Activated naive CD8-positive, alpha-beta T cell treated with anti-CD3 and anti-CD28 coated beads for 36 hours (primary cell): ENCODE measurements at regions not wholly inside any gene's neighbourhood (a gene's known extent, or its start where the extent isn't known, plus 50 kb on each side); places are given as distances from the start of the nearest gene placed in this dataset.
"Not testable (repeated sequence)": the region's sequence is repeated elsewhere in the genome, so short reads cannot be mapped to it uniquely, and the experiment has no call there.

Source experiments
- DNase-seq: peaks from one replicate; pipeline ENCODE4 v3.0.0; 2021
- H3K27ac Mint-ChIP-seq: one replicate; pipeline ENCODE4 v1.8.0; 2022; ENCODE audit warnings: mild to moderate bottlenecking, moderate library complexity, mixed read lengths
- H3K27me3 Mint-ChIP-seq: one replicate; pipeline ENCODE4 v1.8.0; 2022; ENCODE audit warnings: mild to moderate bottlenecking, mixed read lengths
- H3K36me3 Mint-ChIP-seq: one replicate; pipeline ENCODE4 v1.8.0; 2021; ENCODE audit warnings: mild to moderate bottlenecking, mixed read lengths
- H3K4me1 Mint-ChIP-seq: one replicate; pipeline ENCODE4 v1.8.0; 2021; ENCODE audit warnings: mixed read lengths
- H3K4me3 Mint-ChIP-seq: one replicate; pipeline ENCODE4 v1.8.0; 2022; ENCODE audit warnings: mild to moderate bottlenecking, moderate library complexity, mixed read lengths
- H3K9me3 Mint-ChIP-seq: one replicate; pipeline ENCODE4 v1.8.0; 2022; ENCODE audit warnings: mixed read lengths

DNA sequence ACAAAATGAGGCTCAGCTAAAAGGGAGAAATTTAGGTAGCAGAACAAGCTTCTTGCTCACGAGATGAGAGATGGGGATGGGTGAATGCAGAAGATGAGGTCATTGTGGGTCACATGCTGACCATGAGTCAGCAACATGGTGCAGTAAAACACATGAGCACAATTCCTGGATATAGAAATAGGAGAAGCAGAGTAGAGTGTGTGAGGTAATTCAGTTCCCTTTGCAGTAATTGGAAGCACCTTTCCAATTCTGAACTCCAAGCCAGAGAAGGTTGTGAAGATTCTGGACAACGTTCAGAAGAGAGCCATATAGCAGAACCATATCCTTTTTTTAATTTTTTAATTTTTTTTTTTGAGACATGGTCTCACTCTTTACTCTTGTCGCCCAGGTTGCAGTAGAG, 62.0 kb upstream of the LMNTD1 start:
- H3K36me3 Mint-ChIP-seq: no peaks in the 10 kb centered on the region
- no peak for DNase-seq
- no peaks in the 10 kb centered on the region for H3K9me3 Mint-ChIP-seq
- H3K4me1 Mint-ChIP-seq: no peaks in the 10 kb centered on the region
- H3K27me3 Mint-ChIP-seq: no peaks in the 10 kb centered on the region
- no peak overlapping the region for H3K27ac Mint-ChIP-seq
- no peak overlapping the region for H3K4me3 Mint-ChIP-seq

- Mint-ChIP-seq H3K4me3 (no peak overlapping the region), H3K4me1 (no peaks in the 10 kb centered on the region), H3K27ac (no peak overlapping the region), H3K36me3 (no peaks in the 10 kb centered on the region), H3K27me3 (no peaks in the 10 kb centered on the region), H3K9me3 (no peaks in the 10 kb centered on the region)
- DNase-seq: no peak
These were observed 63.2 kb upstream of the LMNTD1 start for GRCh38 chr12:25616286-25616685.

DNA sequence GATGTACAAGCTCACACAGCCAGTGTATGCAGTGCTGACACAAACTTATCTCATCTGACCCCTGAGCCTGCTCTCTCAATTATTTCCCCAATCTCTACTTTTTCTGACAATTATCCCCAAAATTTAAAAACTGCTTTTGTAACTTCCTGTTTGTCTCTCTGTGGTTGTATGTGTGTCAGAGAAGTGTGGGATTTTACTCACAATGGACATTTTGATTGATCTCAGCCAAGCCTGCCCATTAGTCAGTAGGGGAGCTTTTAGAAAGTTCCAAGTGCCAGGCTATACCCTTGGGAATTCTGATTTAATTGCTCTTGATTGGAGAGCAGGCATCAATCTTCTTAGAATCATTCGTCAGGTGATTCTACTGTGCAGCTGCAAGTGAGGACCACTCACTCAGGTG, 64.9 kb upstream of the LMNTD1 start:
- H3K27me3 Mint-ChIP-seq: no peaks in the 10 kb centered on the region
- no peaks in the 10 kb centered on the region for H3K36me3 Mint-ChIP-seq
- DNase-seq: no peak
- no peak overlapping the region for H3K4me3 Mint-ChIP-seq
- H3K9me3 Mint-ChIP-seq: no peaks in the 10 kb centered on the region
- H3K27ac Mint-ChIP-seq: no peak overlapping the region
- no peaks in the 10 kb centered on the region for H3K4me1 Mint-ChIP-seq

- H3K27me3 Mint-ChIP-seq: no peaks in the 10 kb centered on the region
- no peaks in the 10 kb centered on the region for H3K9me3 Mint-ChIP-seq
- no peak overlapping the region for H3K4me3 Mint-ChIP-seq
- no peak overlapping the region for H3K27ac Mint-ChIP-seq
- no peaks in the 10 kb centered on the region for H3K36me3 Mint-ChIP-seq
- no peak for DNase-seq
- no peaks in the 10 kb centered on the region for H3K4me1 Mint-ChIP-seq
These were observed 70.7 kb upstream of the LMNTD1 start for GRCh38 chr12:25623816-25624215.

GRCh38 chr12:25625146-25625545, 72.1 kb upstream of the LMNTD1 start:
- no peaks in the 10 kb centered on the region for H3K9me3 Mint-ChIP-seq
- H3K36me3 Mint-ChIP-seq: no peaks in the 10 kb centered on the region
- H3K4me1 Mint-ChIP-seq: no peaks in the 10 kb centered on the region
- no peak for DNase-seq
- H3K27ac Mint-ChIP-seq: no peak overlapping the region
- no peaks in the 10 kb centered on the region for H3K27me3 Mint-ChIP-seq
- H3K4me3 Mint-ChIP-seq: no peak overlapping the region

- no peaks in the 10 kb centered on the region for H3K27me3 Mint-ChIP-seq
These were observed 76.3 kb upstream of the LMNTD1 start for GRCh38 chr12:25629341-25629740.

DNA sequence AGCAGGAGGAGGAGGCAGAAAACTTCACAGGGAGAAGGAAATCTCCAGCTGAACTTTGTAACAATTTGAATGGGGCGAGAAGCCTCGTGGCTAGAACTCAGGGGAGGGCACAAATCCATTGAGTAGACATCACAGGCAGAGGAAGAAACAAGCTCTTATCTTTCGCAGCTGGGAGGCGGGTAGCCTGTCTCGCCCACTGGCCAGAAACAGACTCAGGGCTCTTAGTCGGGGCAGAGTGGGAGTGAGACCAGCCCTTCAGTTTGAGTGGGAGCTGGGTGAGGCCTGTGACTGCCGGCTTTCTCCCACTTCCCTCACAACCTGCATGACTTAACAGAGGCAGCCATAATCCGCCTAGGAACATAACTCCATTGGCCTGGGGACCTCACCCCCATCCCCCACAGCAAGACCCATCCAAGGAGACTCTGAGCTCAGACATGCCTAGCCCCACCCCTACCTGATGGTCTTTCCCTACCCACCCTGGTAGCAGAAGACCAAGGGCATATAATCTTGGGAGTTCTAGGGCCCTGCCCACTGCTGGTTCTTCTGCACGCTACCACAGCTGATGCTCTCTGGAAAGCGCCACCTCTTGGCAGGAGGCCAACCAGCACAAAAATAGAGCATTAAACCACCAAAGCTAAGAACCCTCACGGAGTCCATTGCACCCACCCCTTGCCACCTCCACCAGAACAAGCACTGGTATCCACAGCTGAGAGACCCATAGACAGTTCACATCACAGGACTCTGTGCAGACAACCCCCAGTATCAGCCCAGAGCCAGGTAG, 77.8 kb upstream of the LMNTD1 start:
- H3K4me1 Mint-ChIP-seq, H3K4me3 Mint-ChIP-seq, DNase-seq, H3K9me3 Mint-ChIP-seq, H3K36me3 Mint-ChIP-seq, H3K27ac Mint-ChIP-seq, H3K27me3 Mint-ChIP-seq: not testable (repeated sequence)

More at GRCh38 chr12:25629341-25629740, 76.3 kb upstream of the LMNTD1 start:
- Mint-ChIP-seq H3K9me3 (no peaks in the 10 kb centered on the region), H3K27ac (no peak overlapping the region), H3K36me3 (no peaks in the 10 kb centered on the region), H3K4me1 (peaks cover 4% of the 10 kb centered on the region), H3K4me3 (no peak overlapping the region)
- DNase-seq: no peak

GRCh38 chr12:25633149-25633548, 80.1 kb upstream of the LMNTD1 start:
- not testable (repeated sequence) for H3K9me3 Mint-ChIP-seq, DNase-seq, H3K36me3 Mint-ChIP-seq, H3K27me3 Mint-ChIP-seq, H3K27ac Mint-ChIP-seq, H3K4me1 Mint-ChIP-seq, H3K4me3 Mint-ChIP-seq

GRCh38 chr12:25637752-25638151, 84.7 kb upstream of the LMNTD1 start:
- H3K27me3 Mint-ChIP-seq: no peaks in the 10 kb centered on the region
- no peak overlapping the region for H3K27ac Mint-ChIP-seq
- H3K36me3 Mint-ChIP-seq: no peaks in the 10 kb centered on the region
- no peaks in the 10 kb centered on the region for H3K9me3 Mint-ChIP-seq
- H3K4me3 Mint-ChIP-seq: no peak overlapping the region
- DNase-seq: no peak
- peaks cover 4% of the 10 kb centered on the region for H3K4me1 Mint-ChIP-seq

DNA sequence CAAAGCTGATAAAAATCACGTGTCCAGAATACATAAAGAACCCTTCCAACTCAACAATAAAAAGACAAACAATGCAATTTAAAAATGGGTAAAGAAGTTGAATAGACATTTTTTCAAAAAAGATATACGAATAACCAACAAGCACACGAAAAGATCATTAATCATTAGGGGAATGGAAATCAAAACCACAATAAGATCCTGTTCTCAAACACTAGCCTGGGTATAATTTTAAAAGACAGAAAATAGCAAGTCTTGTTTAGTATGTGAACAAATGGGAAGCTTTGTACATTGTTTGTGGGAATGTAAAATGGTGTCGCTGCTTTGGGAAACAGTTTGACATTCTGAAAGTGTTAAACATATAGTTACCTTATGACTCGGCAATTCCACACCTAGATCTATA, 86.3 kb upstream of the LMNTD1 start:
- no peaks in the 10 kb centered on the region for H3K27me3 Mint-ChIP-seq
- H3K4me3 Mint-ChIP-seq: no peak overlapping the region
- H3K36me3 Mint-ChIP-seq: no peaks in the 10 kb centered on the region
- no peak for DNase-seq
- H3K27ac Mint-ChIP-seq: no peak overlapping the region
- no peaks in the 10 kb centered on the region for H3K9me3 Mint-ChIP-seq
- no peaks in the 10 kb centered on the region for H3K4me1 Mint-ChIP-seq

GRCh38 chr12:25644979-25645378, 91.9 kb upstream of the LMNTD1 start:
- Mint-ChIP-seq H3K9me3 (no peaks in the 10 kb centered on the region), H3K36me3 (no peaks in the 10 kb centered on the region), H3K4me3 (no peak overlapping the region), H3K4me1 (no peaks in the 10 kb centered on the region), H3K27ac (no peak overlapping the region), H3K27me3 (no peaks in the 10 kb centered on the region)
- no peak for DNase-seq

DNA sequence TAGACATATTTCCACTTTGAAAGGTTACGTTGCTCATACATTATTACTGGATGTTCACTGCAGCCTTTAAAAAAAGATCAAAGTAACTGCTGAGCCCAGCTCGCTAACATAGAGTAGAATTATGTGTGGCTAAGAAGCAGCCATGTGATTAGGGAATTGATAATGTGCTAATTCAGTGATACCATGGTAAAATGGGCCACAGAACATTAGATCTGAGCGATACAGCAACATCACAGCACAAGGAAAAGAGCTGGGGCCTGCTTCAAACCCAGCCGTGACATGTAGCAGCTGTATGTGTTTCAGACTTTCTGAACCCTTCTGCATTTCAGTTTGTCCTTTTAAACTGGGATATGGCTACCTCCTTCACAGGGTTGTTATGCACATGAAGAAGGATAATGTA, 92.3 kb upstream of the LMNTD1 start:
- no peak for DNase-seq
- no peak overlapping the region for H3K27ac Mint-ChIP-seq
- no peaks in the 10 kb centered on the region for H3K27me3 Mint-ChIP-seq
- no peaks in the 10 kb centered on the region for H3K4me1 Mint-ChIP-seq
- no peaks in the 10 kb centered on the region for H3K36me3 Mint-ChIP-seq
- H3K4me3 Mint-ChIP-seq: no peak overlapping the region
- H3K9me3 Mint-ChIP-seq: no peaks in the 10 kb centered on the region

GRCh38 chr12:25651931-25652330, 98.8 kb upstream of the LMNTD1 start:
- H3K27ac Mint-ChIP-seq: no peak overlapping the region
- no peaks in the 10 kb centered on the region for H3K4me1 Mint-ChIP-seq
- H3K9me3 Mint-ChIP-seq: no peaks in the 10 kb centered on the region
- DNase-seq: no peak
- H3K27me3 Mint-ChIP-seq: no peaks in the 10 kb centered on the region
- no peaks in the 10 kb centered on the region for H3K36me3 Mint-ChIP-seq
- H3K4me3 Mint-ChIP-seq: no peak overlapping the region

GRCh38 chr12:25652371-25652770, 99.3 kb upstream of the LMNTD1 start:
- H3K27ac Mint-ChIP-seq: no peak overlapping the region
- no peaks in the 10 kb centered on the region for H3K9me3 Mint-ChIP-seq
- DNase-seq: no peak
- H3K27me3 Mint-ChIP-seq: no peaks in the 10 kb centered on the region
- H3K4me3 Mint-ChIP-seq: no peak overlapping the region
- no peaks in the 10 kb centered on the region for H3K36me3 Mint-ChIP-seq
- H3K4me1 Mint-ChIP-seq: no peaks in the 10 kb centered on the region

DNA sequence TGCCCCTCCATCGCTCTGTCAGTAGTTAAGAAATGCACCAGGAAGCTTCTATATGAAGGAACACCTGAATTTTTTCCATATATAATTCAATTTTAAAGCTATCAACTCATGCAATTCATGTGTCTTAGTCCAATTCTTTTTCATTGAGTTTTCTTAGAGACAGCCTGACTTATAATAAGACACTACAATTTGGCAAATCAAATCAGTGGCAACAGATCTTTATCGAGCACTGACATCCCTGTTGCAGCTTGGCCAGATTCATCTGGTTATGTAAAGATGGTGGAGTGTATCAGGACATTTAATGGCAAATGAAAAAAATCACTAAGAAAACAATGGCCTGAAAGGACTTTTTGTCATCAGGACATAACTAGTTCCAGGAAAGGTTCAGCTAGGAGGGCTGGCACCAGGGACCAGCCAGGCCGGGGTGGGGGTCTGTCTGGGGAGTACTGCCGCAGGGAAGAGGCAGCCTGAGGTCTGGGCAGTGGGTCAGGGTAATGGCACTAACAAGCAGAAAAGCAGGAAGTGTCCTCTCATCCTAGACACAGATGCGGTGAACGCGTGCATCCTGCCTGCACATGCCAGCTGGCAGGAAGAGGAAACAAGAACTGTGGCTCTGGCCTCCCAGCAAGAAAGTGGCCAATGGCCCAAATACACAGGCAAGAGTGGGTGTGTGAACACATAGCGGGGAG, 100.5 kb upstream of the LMNTD1 start:
- H3K9me3 Mint-ChIP-seq: no peaks in the 10 kb centered on the region

DNA sequence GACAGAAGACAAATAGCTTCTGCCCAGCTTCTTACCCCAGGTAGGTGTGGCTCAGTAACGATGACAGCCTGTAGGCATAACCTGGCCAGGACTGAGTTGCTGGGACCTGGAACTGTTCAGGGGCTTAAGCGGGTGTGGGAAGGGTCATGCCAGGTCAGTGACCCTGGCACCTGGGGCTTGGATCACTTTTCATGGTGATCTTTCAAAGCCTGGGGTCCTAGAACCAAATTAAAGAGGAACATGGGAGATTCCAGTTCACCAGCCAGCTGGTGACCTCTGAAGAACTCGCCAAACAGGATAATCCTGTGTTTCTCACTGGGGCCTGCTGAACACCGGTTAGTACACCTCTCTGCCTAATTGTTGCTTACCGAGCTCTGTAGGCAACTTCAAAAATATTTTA, 102.6 kb upstream of the LMNTD1 start:
- H3K4me1 Mint-ChIP-seq: no peaks in the 10 kb centered on the region
- H3K9me3 Mint-ChIP-seq: peaks cover 2% of the 10 kb centered on the region
- H3K27ac Mint-ChIP-seq: no peak overlapping the region
- H3K36me3 Mint-ChIP-seq: no peaks in the 10 kb centered on the region
- no peak overlapping the region for H3K4me3 Mint-ChIP-seq
- no peak for DNase-seq
- no peaks in the 10 kb centered on the region for H3K27me3 Mint-ChIP-seq

More for the DNA sequence above, 100.5 kb upstream of the LMNTD1 start:
- peak; percentile 2 for DNase-seq
- Mint-ChIP-seq H3K27me3 (no peaks in the 10 kb centered on the region), H3K4me3 (no peak overlapping the region), H3K36me3 (no peaks in the 10 kb centered on the region), H3K4me1 (no peaks in the 10 kb centered on the region), H3K27ac (no peak overlapping the region)
